HL-60 (cell line): ENCODE measurements at regions not wholly inside any gene's neighbourhood (a gene's known extent, or its start where the extent isn't known, plus 50 kb on each side); places are given as distances from the start of the nearest gene placed in this dataset.

Experiments used
- DNase-seq, 2 experiments: peaks; one replicate each; pipeline ENCODE4 v3.0.0-alpha.2; 2010 to 2020; ENCODE audit warnings: low read depth in 1 of 2, low spot score in 1 of 2
- H3K27ac ChIP-seq: fragments of 250-450 bp; sonication (Bioruptor Pico); replicated peaks from 2 replicates; pipeline ENCODE4 v1.5.1; 2020; ENCODE audit warnings: mild to moderate bottlenecking, moderate library complexity
- H3K27me3 ChIP-seq: fragments of 250-450 bp; sonication (Bioruptor Pico); 2 replicates; pipeline ENCODE4 v1.5.1; 2021; ENCODE audit warnings: mild to moderate bottlenecking, moderate library complexity; ENCODE audit not compliant: insufficient read depth, poor library complexity, severe bottlenecking
- H3K4me3 ChIP-seq: replicated peaks from 2 replicates; pipeline ENCODE4 v1.5.1; 2011; ENCODE audit warnings: mild to moderate bottlenecking, control low read depth, low read length; ENCODE audit not compliant: insufficient read depth
- CTCF ChIP-seq: IDR thresholded peaks from one replicate; pipeline ENCODE4 v1.5.1; 2011; ENCODE audit warnings: low read length, control low read depth, inconsistent platforms; ENCODE audit not compliant: insufficient read depth
- GABPA ChIP-seq: IDR thresholded peaks from 2 replicates; pipeline ENCODE4 v1.6.1; 2012; ENCODE audit warnings: low read depth
- POLR2AphosphoS5 ChIP-seq: IDR thresholded peaks from 2 replicates; pipeline ENCODE4 v1.6.1; 2012; ENCODE audit warnings: low read depth
- SPI1 ChIP-seq: IDR thresholded peaks from 2 replicates; pipeline ENCODE4 v1.6.1; 2012; ENCODE audit warnings: low read depth, mild to moderate bottlenecking, borderline replicate concordance
- TF ChIP-seq, protein P1 (sequence below): IDR thresholded peaks from 2 replicates; pipeline ENCODE4 v1.6.1; 2012; ENCODE audit warnings: low read depth; ENCODE audit not compliant: insufficient replicate concordance

GRCh38 chr5:123690821-123691220, 178.8 kb downstream of the CSNK1G3 start:
- DNase-seq: no peak
- no peak for TF ChIP-seq CTCF
- Histone ChIP-seq H3K4me3 (no peak overlapping the region), H3K27me3 (no peaks in the 10 kb centered on the region), H3K27ac (no peak overlapping the region)

- no peak overlapping the region for H3K4me3 ChIP-seq
- no peaks in the 10 kb centered on the region for H3K27me3 ChIP-seq
- no peak for DNase-seq
- H3K27ac ChIP-seq: no peak overlapping the region
- TF ChIP-seq CTCF (no peak), SPI1 (no peak), GABPA (no peak), POLR2AphosphoS5 (no peak)
- TF ChIP-seq, protein P1, sequence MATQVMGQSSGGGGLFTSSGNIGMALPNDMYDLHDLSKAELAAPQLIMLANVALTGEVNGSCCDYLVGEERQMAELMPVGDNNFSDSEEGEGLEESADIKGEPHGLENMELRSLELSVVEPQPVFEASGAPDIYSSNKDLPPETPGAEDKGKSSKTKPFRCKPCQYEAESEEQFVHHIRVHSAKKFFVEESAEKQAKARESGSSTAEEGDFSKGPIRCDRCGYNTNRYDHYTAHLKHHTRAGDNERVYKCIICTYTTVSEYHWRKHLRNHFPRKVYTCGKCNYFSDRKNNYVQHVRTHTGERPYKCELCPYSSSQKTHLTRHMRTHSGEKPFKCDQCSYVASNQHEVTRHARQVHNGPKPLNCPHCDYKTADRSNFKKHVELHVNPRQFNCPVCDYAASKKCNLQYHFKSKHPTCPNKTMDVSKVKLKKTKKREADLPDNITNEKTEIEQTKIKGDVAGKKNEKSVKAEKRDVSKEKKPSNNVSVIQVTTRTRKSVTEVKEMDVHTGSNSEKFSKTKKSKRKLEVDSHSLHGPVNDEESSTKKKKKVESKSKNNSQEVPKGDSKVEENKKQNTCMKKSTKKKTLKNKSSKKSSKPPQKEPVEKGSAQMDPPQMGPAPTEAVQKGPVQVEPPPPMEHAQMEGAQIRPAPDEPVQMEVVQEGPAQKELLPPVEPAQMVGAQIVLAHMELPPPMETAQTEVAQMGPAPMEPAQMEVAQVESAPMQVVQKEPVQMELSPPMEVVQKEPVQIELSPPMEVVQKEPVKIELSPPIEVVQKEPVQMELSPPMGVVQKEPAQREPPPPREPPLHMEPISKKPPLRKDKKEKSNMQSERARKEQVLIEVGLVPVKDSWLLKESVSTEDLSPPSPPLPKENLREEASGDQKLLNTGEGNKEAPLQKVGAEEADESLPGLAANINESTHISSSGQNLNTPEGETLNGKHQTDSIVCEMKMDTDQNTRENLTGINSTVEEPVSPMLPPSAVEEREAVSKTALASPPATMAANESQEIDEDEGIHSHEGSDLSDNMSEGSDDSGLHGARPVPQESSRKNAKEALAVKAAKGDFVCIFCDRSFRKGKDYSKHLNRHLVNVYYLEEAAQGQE: no peak
Observed at GRCh38 chr5:123681061-123681460, 169.1 kb downstream of the CSNK1G3 start.

DNA sequence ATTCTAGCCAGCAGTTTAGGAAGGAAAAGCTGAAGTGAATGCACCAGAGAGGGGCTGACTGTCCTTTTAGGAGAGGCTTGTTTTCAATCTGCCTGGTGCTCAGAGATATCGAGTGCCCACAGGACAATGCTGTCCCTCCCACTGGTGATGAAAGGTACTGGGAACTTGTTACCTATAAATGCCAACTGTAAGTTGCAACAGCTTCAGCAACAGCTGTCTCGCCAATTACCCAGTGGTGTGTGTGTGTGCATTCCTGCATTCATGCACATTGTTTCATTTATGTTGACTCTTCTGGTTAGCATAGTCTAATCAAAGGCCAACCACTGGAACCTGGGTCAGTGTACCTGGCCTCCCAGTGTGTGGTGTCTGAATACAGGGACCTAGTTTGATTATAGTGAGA, 161.1 kb downstream of the CSNK1G3 start:
- no peaks in the 10 kb centered on the region for H3K27me3 ChIP-seq
- DNase-seq: no peak
- no peak overlapping the region for H3K4me3 ChIP-seq
- H3K27ac ChIP-seq: no peak overlapping the region
- no peak for TF ChIP-seq CTCF
- TF ChIP-seq, protein P1: no peak
- no peak for TF ChIP-seq POLR2AphosphoS5
- TF ChIP-seq GABPA: no peak
- TF ChIP-seq SPI1: no peak

DNA sequence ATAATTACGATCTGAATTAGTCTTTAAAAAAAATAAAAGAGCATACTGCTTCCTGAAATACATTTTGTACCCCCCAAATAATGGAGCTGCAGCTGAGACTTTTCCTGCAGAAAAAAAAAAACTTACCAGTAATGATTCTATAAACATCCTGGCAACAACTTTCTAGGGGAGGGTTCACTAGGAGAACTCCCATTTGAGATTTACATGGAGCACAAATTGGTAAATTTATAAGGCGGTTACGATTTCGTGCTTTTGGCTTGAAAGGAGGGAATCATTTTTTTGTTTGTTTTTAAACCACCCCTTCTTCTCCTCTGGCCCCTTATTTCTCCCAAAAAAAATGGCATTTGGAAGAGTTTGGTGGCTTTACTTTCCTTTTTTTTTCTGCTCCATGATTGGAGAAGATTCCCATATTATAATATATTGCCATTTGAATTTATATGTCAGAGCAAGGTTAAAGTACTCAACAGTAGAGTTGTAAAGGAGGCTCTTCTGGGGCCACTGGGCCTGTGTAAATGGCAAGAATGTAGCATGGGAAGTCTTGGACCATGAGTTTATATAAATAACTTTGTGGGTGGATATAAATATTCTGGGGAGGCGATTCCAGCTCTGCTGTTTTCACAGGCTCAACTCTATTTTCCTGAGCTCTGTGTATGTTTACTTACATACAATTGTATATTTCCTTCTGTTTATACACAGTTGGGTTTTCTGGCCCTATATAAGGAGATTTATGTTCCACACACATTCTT, 159.9 kb downstream of the CSNK1G3 start:
- TF ChIP-seq POLR2AphosphoS5 (no peak), SPI1 (no peak), GABPA (no peak), CTCF (no peak)
- TF ChIP-seq, protein P1: no peak
- Histone ChIP-seq H3K27me3 (no peaks in the 10 kb centered on the region), H3K27ac (no peak overlapping the region), H3K4me3 (no peak overlapping the region)
- no peak for DNase-seq
